A549 (cell line): ENCODE measurements at regions not wholly inside any gene's neighbourhood (a gene's known extent, or its start where the extent isn't known, plus 50 kb on each side); places are given as distances from the start of the nearest gene placed in this dataset.

ENCODE experiments used
- BHLHE40 ChIP-seq: IDR thresholded peaks from 2 replicates; pipeline ENCODE4 v1.6.1; 2012; ENCODE audit warnings: low read depth, low read length, inconsistent platforms
- CBX8 ChIP-seq: fragments of 200-600 bp; sonication (generic); IDR thresholded peaks from 2 replicates; pipeline ENCODE4 v1.6.1; 2016
- CTCF ChIP-seq: fragments of >200 bp; sonication (Bioruptor Twin); formaldehyde crosslinking; IDR thresholded peaks from 3 replicates; pipeline ENCODE4 v1.5.1; 2016
- JUN ChIP-seq, 2 experiments: fragments of >200 bp; sonication (Bioruptor Twin); formaldehyde crosslinking; IDR thresholded peaks; 2 replicates in 1 of 2; 3 replicates in 1 of 2; pipeline ENCODE4 v1.6.1; 2016 to 2017
- KDM1A ChIP-seq: fragments of 200-600 bp; sonication (generic); IDR thresholded peaks from 2 replicates; pipeline ENCODE4 v1.6.1; 2016; ENCODE audit warnings: low read depth, mild to moderate bottlenecking
- NR3C1 ChIP-seq: fragments of >200 bp; sonication (Bioruptor Twin); formaldehyde crosslinking; IDR thresholded peaks from 3 replicates; pipeline ENCODE4 v1.6.1; 2017
- POLR2A ChIP-seq: IDR thresholded peaks from 2 replicates; pipeline ENCODE4 v1.6.1; 2012; ENCODE audit warnings: mild to moderate bottlenecking, low read length
- REST ChIP-seq: fragments of 200-600 bp; sonication (generic); IDR thresholded peaks from 2 replicates; pipeline ENCODE4 v1.6.1; 2016; ENCODE audit warnings: antibody characterized with exemption, mild to moderate bottlenecking, moderate library complexity
- SMC3 ChIP-seq: fragments of >200 bp; sonication (Bioruptor Twin); formaldehyde crosslinking; IDR thresholded peaks from 3 replicates; pipeline ENCODE4 v1.6.1; 2018; ENCODE audit warnings: inconsistent platforms
- TP53 ChIP-seq: fragments of 250-450 bp; sonication (Bioruptor Pico); IDR thresholded peaks from 2 replicates; pipeline ENCODE4 v1.5.0; 2021; ENCODE audit warnings: mild to moderate bottlenecking, moderate library complexity

GRCh38 chr5:66353186-66353585, 209.1 kb downstream of the SREK1 start:
- TF ChIP-seq CTCF: no peak
- TF ChIP-seq TP53 (CRISPR knock-in tag): no peak
- no peak for TF ChIP-seq REST
- no peak for TF ChIP-seq SMC3
- TF ChIP-seq NR3C1: no peak
- TF ChIP-seq KDM1A: no peak
- no peak for TF ChIP-seq BHLHE40
- no peak for TF ChIP-seq JUN (IDR thresholded peaks at IDR 0.05)
- no peak for TF ChIP-seq CBX8
- TF ChIP-seq POLR2A: no peak
